CD4-positive, alpha-beta T cell treated with Interleukin-15 for 4 hours (primary cell): ENCODE measurements at regions not wholly inside any gene's neighbourhood (a gene's known extent, or its start where the extent isn't known, plus 50 kb on each side); places are given as distances from the start of the nearest gene placed in this dataset.
"Not testable (repeated sequence)": the region's sequence is repeated elsewhere in the genome, so short reads cannot be mapped to it uniquely, and the experiment has no call there.

ENCODE experiments used
- DNase-seq: peaks from one replicate; pipeline ENCODE4 v3.0.0-alpha.2; 2020; ENCODE audit warnings: low spot score

- DNase-seq: no peak
Observed at GRCh38 chr6:19691465-19692167, 145.6 kb upstream of the ID4 start.

- no peak for DNase-seq
Observed at GRCh38 chr6:19692506-19693298, 144.5 kb upstream of the ID4 start.

DNA sequence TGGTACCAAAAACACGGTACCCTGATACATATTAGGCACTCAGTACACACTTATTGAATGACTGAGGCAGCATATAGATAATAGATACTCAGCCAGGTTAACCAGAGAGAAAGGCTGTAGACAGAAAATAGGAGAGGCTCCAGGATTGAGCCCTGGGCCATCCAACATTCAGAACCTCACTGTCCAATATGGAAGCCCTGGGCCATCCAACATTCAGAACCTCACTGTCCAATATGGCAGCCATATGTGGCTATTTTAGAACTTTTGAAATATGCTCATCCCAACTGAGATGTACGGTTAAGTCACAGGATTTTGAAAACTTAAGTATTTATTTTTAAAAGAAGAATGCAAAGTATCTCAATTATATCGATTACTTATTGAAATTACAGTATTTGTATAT, 142.5 kb upstream of the ID4 start:
- no peak for DNase-seq

- DNase-seq: no peak
Observed at GRCh38 chr6:19697744-19698290, 139.4 kb upstream of the ID4 start.

- DNase-seq: no peak
Observed at GRCh38 chr6:19699932-19700331, 137.2 kb upstream of the ID4 start.

- DNase-seq: no peak
Observed at GRCh38 chr6:19705606-19706005, 131.6 kb upstream of the ID4 start.

DNA sequence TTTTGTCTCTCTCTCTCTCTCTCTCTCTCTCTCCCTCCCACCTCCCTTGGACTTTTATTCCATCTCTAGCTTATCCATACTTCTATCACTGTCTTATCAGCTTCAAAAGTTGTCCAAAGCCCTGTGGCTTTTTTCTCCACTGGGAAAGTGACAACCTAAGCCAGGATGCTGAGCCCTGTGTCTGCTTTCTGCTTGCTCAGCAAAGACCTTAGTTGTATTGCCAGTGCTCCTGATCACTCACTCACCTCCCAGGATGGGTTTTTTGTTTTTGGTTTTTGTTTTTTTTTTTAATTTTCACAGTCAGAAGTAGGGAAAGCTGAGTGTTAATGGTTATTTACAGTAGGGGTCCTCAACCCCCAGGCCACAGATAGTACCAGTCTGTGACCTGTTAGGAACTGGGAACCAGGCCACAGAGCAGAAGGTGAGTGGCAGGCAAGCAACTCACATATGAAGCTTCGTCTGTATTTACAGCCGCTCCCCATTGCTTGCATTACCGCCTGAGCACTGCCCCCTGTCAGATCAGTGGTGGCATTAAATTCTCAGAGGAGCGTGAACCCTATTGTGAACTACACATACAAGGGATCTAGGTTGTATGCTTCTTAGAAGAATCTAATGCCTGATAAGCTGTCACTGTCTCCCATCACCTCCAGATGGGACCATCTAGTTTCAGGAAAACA, 125.0 kb upstream of the ID4 start:
- no peak for DNase-seq

DNA sequence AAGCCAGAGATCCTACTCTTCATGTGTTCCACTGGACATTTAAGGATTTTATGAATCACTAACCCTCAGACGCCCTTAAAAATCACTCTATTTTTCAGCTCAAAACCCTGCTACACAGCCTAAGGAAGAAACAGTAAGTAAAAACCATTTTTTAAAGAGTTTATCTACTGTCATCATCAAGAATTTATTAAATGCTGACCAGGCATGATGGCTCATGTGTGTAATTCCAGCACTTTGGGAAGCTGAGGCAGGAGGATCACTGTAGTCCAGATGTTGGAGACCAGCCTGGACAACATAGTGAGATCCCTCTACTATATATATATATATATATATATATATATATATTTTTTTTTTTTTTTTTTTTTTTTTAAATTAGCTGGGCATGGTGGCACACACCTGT, 124.2 kb upstream of the ID4 start:
- DNase-seq: no peak

- no peak for DNase-seq
Observed at GRCh38 chr6:19713411-19713810, 123.8 kb upstream of the ID4 start.

DNA sequence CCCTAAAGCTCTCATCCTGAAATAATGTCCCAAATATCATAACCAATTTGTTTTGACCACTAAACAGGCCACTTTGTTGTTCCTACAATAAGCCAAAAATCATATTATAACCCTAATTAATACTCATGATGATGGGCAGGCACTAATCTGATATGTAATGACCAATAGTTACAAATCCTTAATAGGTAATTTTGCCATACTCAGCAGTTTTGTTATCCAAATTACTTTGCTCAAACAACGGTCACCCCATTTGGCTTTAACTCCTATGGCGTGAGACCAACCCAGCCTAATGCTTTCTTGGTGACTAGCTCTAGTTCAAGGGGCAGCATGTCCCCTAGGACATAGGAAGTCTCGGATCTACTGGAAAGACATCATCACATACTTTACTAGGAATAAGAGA, 123.2 kb upstream of the ID4 start:
- no peak for DNase-seq

GRCh38 chr6:19714434-19715166, 122.6 kb upstream of the ID4 start:
- DNase-seq: no peak

- no peak for DNase-seq
Observed at GRCh38 chr6:19715167-19715551, 122.0 kb upstream of the ID4 start.

DNA sequence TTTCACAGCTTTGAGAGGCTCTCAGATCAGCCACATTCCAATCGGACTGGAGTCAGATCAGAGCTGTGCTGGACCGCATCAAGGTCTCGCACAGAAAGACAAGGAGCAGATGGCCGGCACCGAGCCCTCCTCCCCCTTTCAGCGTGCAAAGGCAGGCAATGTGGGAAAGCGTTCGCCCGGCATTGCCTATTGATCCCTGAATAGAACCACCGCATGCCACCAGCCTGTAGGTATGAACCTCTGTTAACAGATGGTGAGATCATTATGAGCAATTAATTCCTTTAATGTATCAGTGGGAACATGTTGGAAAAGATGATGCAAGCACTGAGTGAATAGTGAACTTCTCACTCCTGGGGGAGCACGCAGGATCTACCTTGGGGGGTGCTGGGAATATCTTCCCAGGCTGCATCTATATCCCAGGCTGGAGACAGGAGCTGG, 117.5 kb upstream of the ID4 start:
- DNase-seq: no peak

- DNase-seq: no peak
Observed at GRCh38 chr6:19721766-19722377, 115.3 kb upstream of the ID4 start.

DNA sequence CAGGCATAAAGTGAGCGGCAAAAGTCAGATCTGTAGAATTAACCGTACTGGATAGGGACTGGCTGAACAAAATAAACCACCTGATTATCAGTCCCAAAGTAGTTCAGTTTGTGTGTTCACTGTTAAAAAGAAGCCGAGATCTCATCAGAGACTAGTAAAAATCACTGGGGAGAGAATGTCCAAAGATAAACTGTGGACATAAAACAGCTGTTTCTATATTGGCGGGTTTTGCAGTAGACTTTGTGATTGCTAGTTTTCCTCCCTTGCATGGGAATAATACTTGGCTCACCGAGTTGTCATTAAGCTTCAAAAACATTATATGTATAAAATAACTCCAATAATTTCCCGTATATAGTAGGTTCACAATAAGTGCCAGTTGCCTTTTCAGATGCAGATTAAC, 114.2 kb upstream of the ID4 start:
- DNase-seq: no peak

DNA sequence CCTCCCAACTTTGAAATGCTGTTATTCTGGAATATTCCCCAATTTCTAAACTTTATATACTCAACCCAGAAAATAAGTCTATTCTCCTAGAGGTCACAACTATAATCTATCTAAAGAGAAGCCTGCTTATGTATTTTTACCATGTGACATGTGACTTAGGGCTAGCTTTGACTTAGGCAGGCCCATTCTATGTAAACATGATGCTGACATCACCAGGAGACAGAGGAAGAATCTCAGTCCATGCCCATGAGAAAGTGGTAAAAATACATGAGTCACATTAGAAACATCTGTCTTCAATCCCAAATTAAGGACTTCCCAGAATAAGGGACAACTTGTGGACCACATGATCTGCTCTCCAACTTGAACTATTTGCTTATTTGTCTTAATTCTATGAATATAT, 113.6 kb upstream of the ID4 start:
- DNase-seq: no peak

- DNase-seq: not testable (repeated sequence)
Observed at GRCh38 chr6:19725436-19725835, 111.7 kb upstream of the ID4 start.

GRCh38 chr6:19731282-19731681, 105.9 kb upstream of the ID4 start:
- DNase-seq: no peak

GRCh38 chr6:19734061-19734460, 103.1 kb upstream of the ID4 start:
- no peak for DNase-seq

- DNase-seq: no peak
Observed at GRCh38 chr6:19734519-19734918, 102.7 kb upstream of the ID4 start.

GRCh38 chr6:19736066-19736465, 101.1 kb upstream of the ID4 start:
- no peak for DNase-seq

- no peak for DNase-seq
Observed at GRCh38 chr6:19738010-19738409, 99.2 kb upstream of the ID4 start.
